ENCODE measurements at regions not wholly inside any gene's neighbourhood (a gene's known extent, or its start where the extent isn't known, plus 50 kb on each side); places are given as distances from the start of the nearest gene placed in this dataset.
A peak's percentile ranks its signal among the peaks of the same experiment; 100 is the strongest.
"Not testable (repeated sequence)": the region's sequence is repeated elsewhere in the genome, so short reads cannot be mapped to it uniquely, and the experiment has no call there.

DNA sequence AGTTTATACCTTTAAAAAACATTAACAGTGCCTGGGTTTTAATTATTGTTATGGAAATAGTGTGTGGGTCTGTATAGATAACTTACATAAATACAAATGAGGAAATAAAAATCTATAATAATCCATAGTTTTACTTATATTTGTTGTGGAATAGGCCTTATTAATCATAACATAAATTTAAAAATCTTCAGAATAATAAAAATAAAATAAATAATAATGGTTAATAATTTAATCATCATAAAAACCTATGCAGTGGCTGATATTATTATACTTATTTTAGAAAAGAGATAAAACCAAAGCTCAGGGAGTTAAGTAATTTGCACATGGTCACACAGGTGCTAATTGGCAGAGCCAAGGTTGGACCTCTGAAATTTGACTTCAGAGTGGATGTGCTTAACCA is 785.3 kb upstream of the SEMA6A start:
- no peak for DNase-seq

DNA sequence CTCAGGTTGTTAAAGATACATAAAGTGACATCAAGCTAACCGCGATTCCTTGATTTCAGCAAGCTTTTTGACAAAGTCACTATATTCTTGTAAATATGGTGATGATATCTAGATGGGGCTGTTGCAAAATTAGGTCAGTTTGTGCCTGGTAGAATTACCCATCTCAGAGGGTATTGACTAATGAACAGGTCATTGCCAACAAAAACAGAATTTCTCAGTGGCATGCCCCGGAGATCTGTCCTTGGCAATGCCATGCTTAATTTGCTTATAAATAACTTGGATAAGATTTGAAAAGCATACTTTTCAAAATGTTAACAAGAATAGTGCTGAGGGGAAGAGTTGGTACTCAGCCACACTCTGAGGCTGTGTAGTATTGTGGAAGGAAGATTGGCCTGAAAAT is 783.3 kb upstream of the SEMA6A start:
- no peak for DNase-seq

DNA sequence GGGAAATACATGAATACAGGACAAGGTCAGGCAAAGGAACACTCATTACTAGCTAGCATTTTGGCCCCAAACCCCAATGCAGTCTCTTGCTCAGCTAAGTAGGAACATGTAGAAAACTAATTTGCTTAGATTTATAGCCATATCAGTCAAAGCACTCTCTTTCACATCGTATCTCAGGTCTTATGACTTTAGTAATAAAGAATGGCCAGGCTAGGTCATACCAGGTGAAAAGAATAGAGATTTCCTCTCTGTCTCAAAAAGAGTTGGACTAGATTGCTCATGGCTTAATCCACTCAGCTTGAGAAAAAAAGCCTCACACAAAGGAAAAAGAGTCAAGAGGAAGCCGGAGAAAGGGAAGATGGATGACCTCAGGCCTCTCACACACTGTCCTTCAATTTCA is 772.7 kb upstream of the SEMA6A start:
- no peak for DNase-seq

DNA sequence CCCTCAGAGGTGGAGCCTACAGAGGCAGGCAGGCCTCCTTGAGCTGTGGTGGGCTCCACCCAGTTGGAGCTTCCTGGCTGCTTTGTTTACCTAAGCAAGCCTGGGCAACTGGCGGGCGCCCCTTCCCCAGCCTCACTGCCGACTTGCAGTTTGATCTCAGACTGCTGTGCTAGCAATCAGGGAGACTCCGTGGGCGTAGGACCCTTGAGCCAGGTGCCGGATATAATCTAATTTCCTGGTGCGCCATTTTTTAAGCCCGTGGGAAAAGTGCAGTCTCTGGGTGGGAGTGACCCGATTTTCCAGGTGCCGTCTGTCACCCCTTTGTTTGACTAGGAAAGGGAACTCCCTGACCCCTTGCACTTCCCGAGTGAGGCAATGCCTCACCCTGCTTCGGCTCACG is 769.1 kb upstream of the SEMA6A start:
- DNase-seq, result peak; percentile 23

DNA sequence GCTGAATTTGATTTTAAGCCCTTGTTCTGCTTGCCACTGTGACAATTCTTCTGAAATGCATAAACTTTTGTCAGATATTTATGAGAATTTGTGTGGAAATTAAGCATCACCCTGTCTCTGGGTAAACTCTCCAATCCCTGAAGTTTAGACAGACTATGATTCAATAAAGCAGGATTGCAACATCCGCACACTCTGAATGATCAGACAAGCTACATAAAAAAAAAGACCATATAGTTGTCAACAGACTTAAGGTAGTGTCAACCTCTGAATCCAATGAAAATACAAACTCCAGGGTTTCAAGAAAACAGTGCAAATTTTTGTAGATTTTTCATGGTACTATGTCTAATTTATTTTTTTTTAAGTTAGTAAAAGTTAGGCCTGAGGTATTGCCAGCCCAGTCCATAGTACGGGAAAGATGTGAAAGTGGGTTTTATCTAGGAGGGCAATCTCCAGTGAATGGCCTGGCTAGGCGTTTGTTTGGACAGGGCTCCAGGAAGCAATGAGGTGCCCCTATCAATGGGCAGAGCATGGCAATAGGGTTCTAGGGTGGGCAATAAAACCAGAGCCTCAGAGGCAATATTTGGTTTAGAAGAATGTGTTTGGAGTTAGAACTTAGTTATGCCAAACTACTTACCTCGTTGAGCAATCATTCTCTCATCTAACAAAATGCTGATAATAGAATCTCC is 762.6 kb upstream of the SEMA6A start:
- no peak for DNase-seq

DNA sequence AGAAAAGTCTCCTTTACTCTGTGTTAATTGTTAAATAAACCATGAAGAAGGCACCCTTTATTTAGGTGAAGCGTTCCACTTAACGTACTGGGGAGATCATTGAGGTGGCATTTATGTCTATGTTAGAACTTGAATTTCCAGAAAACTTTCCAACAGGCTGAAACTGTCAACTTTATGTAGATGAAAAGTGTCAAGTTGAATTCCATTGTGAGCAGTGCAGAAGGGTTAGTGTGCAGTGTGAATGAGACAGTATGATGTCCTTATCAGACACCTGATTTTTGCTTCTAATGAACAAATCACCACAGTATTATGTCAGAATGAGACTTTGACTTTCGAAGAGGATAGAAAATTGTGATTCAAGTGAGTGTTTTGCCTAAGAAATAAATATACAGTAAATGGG is 761.6 kb upstream of the SEMA6A start:
- DNase-seq, result no peak

DNA sequence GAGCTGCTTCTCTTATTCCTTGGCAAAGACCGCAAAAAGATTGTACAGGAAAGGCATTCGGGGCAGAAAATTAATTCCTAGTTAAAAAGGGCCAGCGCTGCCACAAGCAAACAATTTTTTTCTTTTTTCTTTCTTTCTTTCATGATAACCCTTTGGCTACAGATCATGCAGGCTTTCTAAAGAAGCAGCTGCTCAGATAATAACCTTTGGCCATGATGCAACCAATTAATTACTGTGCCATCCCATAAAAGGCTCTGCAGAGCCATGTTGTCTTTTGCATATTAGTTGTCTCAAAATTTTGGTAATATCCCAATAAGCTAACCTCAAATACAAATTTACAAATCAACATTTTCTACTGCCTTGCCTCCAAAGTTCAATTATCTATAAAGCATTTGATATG is 758.4 kb upstream of the SEMA6A start:
- DNase-seq, result no peak

GRCh38 chr5:117332341-117332740 is 757.7 kb upstream of the SEMA6A start:
- DNase-seq, result no peak

DNA sequence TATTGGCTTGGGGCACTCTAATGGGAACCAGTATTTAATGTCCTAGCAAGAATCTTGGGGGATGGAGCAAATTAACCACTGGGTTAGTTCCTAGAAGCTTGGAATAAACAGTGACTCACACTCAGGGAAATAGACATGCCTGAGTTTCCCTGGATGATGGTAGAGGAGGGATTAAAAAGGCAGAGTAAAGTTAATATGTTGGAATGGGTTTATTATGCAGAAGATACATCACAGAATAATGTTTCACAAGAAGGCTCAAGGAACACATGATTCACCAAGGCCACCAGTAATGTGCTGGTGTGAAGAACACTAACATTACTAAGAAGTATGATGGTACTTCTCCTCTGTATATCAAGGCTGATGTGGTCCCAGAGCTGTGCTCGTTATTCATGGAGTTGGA is 752.9 kb upstream of the SEMA6A start:
- no peak for DNase-seq

DNA sequence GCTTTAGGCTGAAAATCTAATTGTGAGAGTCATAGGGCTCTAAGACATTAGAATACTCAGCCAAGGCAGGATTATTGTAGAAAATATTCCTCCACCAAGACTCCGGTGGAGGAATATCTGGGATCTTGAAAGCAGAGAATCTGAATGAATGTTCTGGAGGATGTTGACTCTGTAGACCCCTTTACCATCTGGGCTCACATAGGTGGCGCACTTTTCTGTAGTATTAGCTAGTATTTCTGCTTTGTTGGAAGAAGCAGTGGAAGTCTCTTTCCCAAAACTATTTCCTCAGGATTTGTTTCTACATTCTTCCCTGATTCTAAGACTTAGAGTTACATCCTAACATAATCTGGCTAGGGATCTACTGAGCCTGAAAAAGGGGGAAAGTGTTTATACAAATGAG is 752.4 kb upstream of the SEMA6A start:
- DNase-seq, result no peak

DNA sequence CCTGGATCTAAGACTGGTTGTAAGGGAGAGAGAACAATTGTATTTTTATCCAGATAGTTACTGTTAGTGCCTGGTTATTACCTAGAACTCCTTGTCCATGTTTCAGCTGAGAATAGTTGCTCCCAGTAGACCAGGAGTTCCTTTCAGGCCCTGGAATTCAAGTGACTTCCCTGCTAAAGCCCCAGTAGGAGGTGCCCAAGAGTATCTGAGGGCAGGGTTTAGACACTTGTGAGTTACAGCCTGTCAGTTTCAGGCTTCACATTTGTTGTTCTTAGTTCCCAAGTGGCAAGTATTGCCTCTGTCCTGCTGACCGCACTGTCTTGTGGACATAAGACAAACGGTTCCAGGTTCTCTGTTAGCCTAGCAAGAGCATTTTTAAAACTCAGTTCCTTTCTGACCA is 743.9 kb upstream of the SEMA6A start:
- no peak for DNase-seq

- no peak for DNase-seq
Measured at GRCh38 chr5:117315170-117315569, 740.5 kb upstream of the SEMA6A start.

DNA sequence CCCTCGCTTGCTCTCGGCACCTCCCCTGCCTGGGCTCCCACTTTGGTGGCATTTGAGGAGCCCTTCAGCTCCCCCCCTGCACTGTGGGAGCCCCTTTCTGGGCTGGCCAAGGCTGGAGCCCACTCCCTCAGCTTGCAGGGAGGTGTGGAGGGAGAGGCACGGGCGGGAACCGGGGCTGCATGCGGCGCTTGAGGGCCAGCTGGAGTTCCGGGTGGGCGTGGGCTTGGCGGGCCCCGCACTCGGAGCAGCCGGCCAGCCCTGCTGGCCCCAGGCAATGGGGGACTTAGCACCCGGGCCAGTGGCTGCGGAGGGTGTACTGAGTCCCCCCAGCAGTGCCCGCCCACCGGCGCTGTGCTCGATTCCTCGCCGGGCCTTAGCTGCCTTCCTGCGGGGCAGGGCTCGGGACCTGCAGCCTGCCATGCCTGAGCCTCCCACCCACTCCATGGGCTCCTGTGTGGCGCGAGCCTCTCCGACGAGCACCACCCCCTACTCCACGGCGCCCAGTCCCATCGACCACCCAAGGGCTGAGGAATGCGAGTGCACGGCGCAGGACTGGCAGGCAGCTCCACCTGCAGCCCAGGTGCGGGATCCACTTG is 730.0 kb upstream of the SEMA6A start:
- not testable (repeated sequence) for DNase-seq

GRCh38 chr5:117302949-117303348 is 728.3 kb upstream of the SEMA6A start:
- DNase-seq, result no peak

DNA sequence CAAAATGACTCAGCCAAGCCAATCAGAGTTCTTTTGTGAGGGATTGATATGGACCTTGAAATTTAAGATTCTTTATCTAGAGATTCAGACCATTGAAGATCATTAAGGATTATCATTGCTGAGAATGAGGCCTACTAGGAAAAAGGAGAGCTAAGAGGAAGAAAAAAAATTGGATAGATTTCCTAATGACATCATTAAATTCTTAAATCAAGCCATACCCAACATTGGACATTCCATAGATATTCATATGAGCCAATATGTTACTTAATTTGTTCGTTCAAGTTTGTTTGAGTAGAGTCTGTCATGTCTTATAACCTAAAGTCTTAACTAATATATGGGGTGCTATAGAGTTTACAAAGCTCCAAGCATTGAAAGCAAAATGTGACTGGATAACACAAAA is 727.9 kb upstream of the SEMA6A start:
- DNase-seq, result no peak

- DNase-seq, result peak; percentile 0
Measured at GRCh38 chr5:117299936-117300328, 725.3 kb upstream of the SEMA6A start.

- no peak for DNase-seq
Measured at GRCh38 chr5:117299224-117299935, 724.8 kb upstream of the SEMA6A start.

GRCh38 chr5:117296872-117297271 is 722.2 kb upstream of the SEMA6A start:
- DNase-seq, result no peak

GRCh38 chr5:117295941-117296340 is 721.3 kb upstream of the SEMA6A start:
- no peak for DNase-seq

DNA sequence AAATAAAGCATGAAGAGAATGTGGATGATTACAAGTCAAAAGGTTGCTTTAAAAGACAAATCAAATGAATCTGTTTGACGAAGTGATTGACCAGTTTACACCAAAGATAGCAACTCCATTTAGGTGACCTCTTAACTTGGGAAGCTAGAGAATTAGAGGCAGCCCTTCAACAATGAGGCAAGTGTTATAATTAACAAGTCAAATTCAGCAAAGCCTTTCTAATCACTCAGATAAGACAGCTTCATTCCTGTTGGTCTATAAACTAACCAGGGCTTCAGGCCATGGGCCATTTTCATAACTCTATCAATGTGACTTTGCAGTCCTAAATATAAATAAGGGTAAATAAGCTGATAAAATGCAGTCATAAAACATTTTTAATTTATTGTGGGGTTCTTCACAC is 712.2 kb upstream of the SEMA6A start:
- DNase-seq, result no peak

DNA sequence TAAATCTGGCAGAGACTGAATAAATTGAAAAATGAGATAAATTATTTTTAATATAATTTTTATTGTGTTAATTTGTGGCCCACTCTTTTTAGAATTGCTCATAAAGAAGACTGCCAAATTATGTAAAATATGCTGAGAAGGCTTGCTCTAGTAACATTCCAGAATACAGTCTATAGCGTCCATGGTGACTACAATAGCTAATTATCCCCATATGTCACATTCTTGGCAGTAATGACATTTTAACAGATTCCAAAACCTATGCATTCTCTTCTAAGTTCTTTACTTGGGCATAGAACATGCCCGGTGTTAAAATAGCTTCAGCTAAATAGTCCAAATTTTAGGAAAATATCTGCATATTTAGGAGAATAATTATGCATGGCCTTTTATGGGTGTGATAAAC is 697.0 kb upstream of the SEMA6A start:
- no peak for DNase-seq

GRCh38 chr5:117266280-117266679 is 691.7 kb upstream of the SEMA6A start:
- DNase-seq, result no peak

DNA sequence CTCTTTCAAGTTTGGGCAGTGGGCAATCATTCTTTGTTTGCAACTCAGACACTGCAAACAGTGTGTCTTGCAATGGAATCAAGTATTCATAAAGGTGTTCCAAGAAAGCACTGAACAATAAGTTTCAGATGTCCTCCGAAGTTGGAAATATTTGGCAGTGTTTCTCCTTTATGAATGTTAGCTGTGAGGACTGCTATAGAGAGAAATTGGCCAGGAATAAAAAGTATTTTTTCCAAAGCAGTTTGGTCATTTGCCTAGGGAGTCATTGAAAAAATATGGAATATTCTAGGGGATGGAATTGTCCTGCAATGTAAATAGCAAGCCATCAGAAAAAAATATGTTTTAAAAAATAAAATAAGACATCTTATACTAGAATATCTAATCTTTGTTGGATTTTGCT is 688.6 kb upstream of the SEMA6A start:
- no peak for DNase-seq

DNA sequence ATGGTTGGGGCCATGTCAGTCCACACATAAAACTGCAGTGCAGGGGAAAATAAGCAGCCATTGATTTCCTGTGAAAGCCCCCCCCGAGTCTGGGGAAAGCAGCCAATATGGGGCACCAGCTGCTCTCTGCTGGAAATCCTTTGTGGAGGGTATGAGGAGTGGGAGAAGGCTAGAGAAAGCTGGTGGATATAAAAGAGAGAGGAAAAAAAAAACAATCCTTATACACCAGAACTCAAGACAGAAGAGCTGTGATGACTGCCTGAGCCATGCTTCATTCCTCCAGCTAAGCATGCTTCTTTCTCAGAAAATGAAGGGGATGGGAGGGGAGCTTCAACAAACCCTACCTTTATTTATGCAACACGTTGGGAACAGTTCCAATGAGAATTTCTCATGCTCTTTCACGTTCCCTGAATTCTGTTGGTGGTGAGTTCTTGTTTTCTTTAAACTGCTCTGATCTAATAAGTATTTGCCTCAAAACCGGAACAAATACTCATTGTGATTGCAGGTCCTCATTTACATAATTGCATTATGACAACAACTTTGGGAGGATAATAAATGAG is 688.0 kb upstream of the SEMA6A start:
- DNase-seq, result no peak
